MM.1S (cell line): ENCODE measurements at regions not wholly inside any gene's neighbourhood (a gene's known extent, or its start where the extent isn't known, plus 50 kb on each side); places are given as distances from the start of the nearest gene placed in this dataset.

Experiments used
- EZH2phosphoT487 ChIP-seq: fragments of 300-600 bp; sonication (generic); IDR thresholded peaks from 2 replicates; pipeline ENCODE4 v1.6.1; 2018; ENCODE audit warnings: antibody characterized with exemption, low read length
- TF ChIP-seq, protein P1 (sequence below): fragments of 300-600 bp; sonication (generic); IDR thresholded peaks from 2 replicates; pipeline ENCODE4 v1.5.1; 2016; ENCODE audit warnings: antibody characterized with exemption, low read length, mixed read lengths

GRCh38 chr18:24552218-24552617 lies 91.8 kb downstream of the HRH4 start:
- TF ChIP-seq, protein P1, sequence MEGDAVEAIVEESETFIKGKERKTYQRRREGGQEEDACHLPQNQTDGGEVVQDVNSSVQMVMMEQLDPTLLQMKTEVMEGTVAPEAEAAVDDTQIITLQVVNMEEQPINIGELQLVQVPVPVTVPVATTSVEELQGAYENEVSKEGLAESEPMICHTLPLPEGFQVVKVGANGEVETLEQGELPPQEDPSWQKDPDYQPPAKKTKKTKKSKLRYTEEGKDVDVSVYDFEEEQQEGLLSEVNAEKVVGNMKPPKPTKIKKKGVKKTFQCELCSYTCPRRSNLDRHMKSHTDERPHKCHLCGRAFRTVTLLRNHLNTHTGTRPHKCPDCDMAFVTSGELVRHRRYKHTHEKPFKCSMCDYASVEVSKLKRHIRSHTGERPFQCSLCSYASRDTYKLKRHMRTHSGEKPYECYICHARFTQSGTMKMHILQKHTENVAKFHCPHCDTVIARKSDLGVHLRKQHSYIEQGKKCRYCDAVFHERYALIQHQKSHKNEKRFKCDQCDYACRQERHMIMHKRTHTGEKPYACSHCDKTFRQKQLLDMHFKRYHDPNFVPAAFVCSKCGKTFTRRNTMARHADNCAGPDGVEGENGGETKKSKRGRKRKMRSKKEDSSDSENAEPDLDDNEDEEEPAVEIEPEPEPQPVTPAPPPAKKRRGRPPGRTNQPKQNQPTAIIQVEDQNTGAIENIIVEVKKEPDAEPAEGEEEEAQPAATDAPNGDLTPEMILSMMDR, result no peak
- TF ChIP-seq EZH2phosphoT487, result no peak
